Activated T-helper 17 cell treated with anti-CD3 and anti-CD28 coated beads, Interleukin-2, amount 50 U/mL, for 72 hours (primary cell): ENCODE measurements at regions not wholly inside any gene's neighbourhood (a gene's known extent, or its start where the extent isn't known, plus 50 kb on each side); places are given as distances from the start of the nearest gene placed in this dataset.

Experiments used
- ATAC-seq: fragments of 150-1000 bp; cut with Tn5 transposase; replicated peaks from 2 replicates; pipeline ENCODE4 v1.10.0; 2021; ENCODE audit warnings: mild to moderate bottlenecking, moderate library complexity
- H3K27ac Mint-ChIP-seq: one replicate; pipeline ENCODE4 v1.8.0; 2022; ENCODE audit warnings: mixed read lengths
- H3K27me3 Mint-ChIP-seq: one replicate; pipeline ENCODE4 v1.8.0; 2022; ENCODE audit warnings: mixed read lengths
- H3K36me3 Mint-ChIP-seq: one replicate; pipeline ENCODE4 v1.8.0; 2022; ENCODE audit warnings: low read depth, mild to moderate bottlenecking, mixed read lengths
- H3K4me1 Mint-ChIP-seq: one replicate; pipeline ENCODE4 v1.8.0; 2022; ENCODE audit warnings: mixed read lengths
- H3K4me3 Mint-ChIP-seq: one replicate; pipeline ENCODE4 v1.8.0; 2022; ENCODE audit warnings: mild to moderate bottlenecking, mixed read lengths
- H3K9me3 Mint-ChIP-seq: one replicate; pipeline ENCODE4 v1.8.0; 2022; ENCODE audit warnings: mixed read lengths

- Mint-ChIP-seq H3K36me3 (no peaks in the 10 kb centered on the region), H3K27ac (no peak overlapping the region), H3K27me3 (no peaks in the 10 kb centered on the region), H3K4me1 (peaks cover 5% of the 10 kb centered on the region), H3K9me3 (no peaks in the 10 kb centered on the region), H3K4me3 (no peak overlapping the region)
- no peak for ATAC-seq
These were observed 73.8 kb downstream of the CLDN34 start for GRCh38 chrX:10040961-10041360.

- Mint-ChIP-seq H3K9me3 (no peaks in the 10 kb centered on the region), H3K4me1 (peaks cover 5% of the 10 kb centered on the region), H3K4me3 (no peak overlapping the region), H3K36me3 (no peaks in the 10 kb centered on the region), H3K27ac (no peak overlapping the region), H3K27me3 (no peaks in the 10 kb centered on the region)
- no peak for ATAC-seq
These were observed 74.2 kb downstream of the CLDN34 start for GRCh38 chrX:10041383-10041782.

GRCh38 chrX:10042055-10042454 lies 74.9 kb downstream of the CLDN34 start:
- Mint-ChIP-seq H3K9me3 (no peaks in the 10 kb centered on the region), H3K27me3 (no peaks in the 10 kb centered on the region)

GRCh38 chrX:10043386-10043785 lies 76.2 kb downstream of the CLDN34 start:
- Mint-ChIP-seq H3K27me3 (no peaks in the 10 kb centered on the region), H3K36me3 (no peaks in the 10 kb centered on the region), H3K27ac (no peak overlapping the region), H3K4me1 (peaks cover 5% of the 10 kb centered on the region), H3K4me3 (no peak overlapping the region), H3K9me3 (no peaks in the 10 kb centered on the region)
- no peak for ATAC-seq

More at GRCh38 chrX:10042055-10042454, 74.9 kb downstream of the CLDN34 start:
- Mint-ChIP-seq H3K4me3 (no peak overlapping the region), H3K36me3 (no peaks in the 10 kb centered on the region), H3K27ac (no peak overlapping the region), H3K4me1 (peaks cover 5% of the 10 kb centered on the region)
- no peak for ATAC-seq

- ATAC-seq, result no peak
- Mint-ChIP-seq H3K27me3 (no peaks in the 10 kb centered on the region), H3K4me1 (peaks cover 5% of the 10 kb centered on the region), H3K9me3 (no peaks in the 10 kb centered on the region), H3K4me3 (no peak overlapping the region), H3K36me3 (no peaks in the 10 kb centered on the region), H3K27ac (no peak overlapping the region)
These were observed 76.9 kb downstream of the CLDN34 start for GRCh38 chrX:10044021-10044420.

- Mint-ChIP-seq H3K27ac (no peak overlapping the region), H3K27me3 (no peaks in the 10 kb centered on the region), H3K9me3 (no peaks in the 10 kb centered on the region), H3K36me3 (no peaks in the 10 kb centered on the region), H3K4me1 (peaks cover 5% of the 10 kb centered on the region), H3K4me3 (no peak overlapping the region)
- ATAC-seq, result no peak
These were observed 78.3 kb downstream of the CLDN34 start for GRCh38 chrX:10045327-10046000.

GRCh38 chrX:10047133-10047532 lies 80.0 kb downstream of the CLDN34 start:
- no peaks in the 10 kb centered on the region for H3K27me3 Mint-ChIP-seq
- H3K27ac Mint-ChIP-seq, result no peak overlapping the region
- H3K9me3 Mint-ChIP-seq, result no peaks in the 10 kb centered on the region
- H3K36me3 Mint-ChIP-seq, result no peaks in the 10 kb centered on the region
- peaks cover 5% of the 10 kb centered on the region for H3K4me1 Mint-ChIP-seq
- H3K4me3 Mint-ChIP-seq, result no peak overlapping the region
- no peak for ATAC-seq

GRCh38 chrX:10047631-10048030 lies 80.5 kb downstream of the CLDN34 start:
- Mint-ChIP-seq H3K4me3 (no peak overlapping the region), H3K9me3 (no peaks in the 10 kb centered on the region), H3K36me3 (no peaks in the 10 kb centered on the region), H3K27me3 (no peaks in the 10 kb centered on the region), H3K27ac (no peak overlapping the region), H3K4me1 (peaks cover 5% of the 10 kb centered on the region)
- ATAC-seq, result no peak

GRCh38 chrX:10048076-10048475 lies 80.9 kb downstream of the CLDN34 start:
- H3K27me3 Mint-ChIP-seq, result no peaks in the 10 kb centered on the region
- no peaks in the 10 kb centered on the region for H3K9me3 Mint-ChIP-seq
- no peak for ATAC-seq
- peaks cover 5% of the 10 kb centered on the region for H3K4me1 Mint-ChIP-seq
- H3K27ac Mint-ChIP-seq, result no peak overlapping the region
- H3K36me3 Mint-ChIP-seq, result no peaks in the 10 kb centered on the region
- H3K4me3 Mint-ChIP-seq, result no peak overlapping the region

GRCh38 chrX:10048707-10049106 lies 81.5 kb downstream of the CLDN34 start:
- H3K9me3 Mint-ChIP-seq, result no peaks in the 10 kb centered on the region
- no peaks in the 10 kb centered on the region for H3K27me3 Mint-ChIP-seq
- peaks cover 5% of the 10 kb centered on the region for H3K4me1 Mint-ChIP-seq
- ATAC-seq, result no peak
- no peak overlapping the region for H3K4me3 Mint-ChIP-seq
- H3K27ac Mint-ChIP-seq, result no peak overlapping the region
- no peaks in the 10 kb centered on the region for H3K36me3 Mint-ChIP-seq

- Mint-ChIP-seq H3K27ac (no peak overlapping the region), H3K4me1 (peaks cover 5% of the 10 kb centered on the region), H3K4me3 (no peak overlapping the region), H3K36me3 (no peaks in the 10 kb centered on the region), H3K27me3 (no peaks in the 10 kb centered on the region), H3K9me3 (no peaks in the 10 kb centered on the region)
- no peak for ATAC-seq
These were observed 82.1 kb downstream of the CLDN34 start for GRCh38 chrX:10049236-10049635.

- ATAC-seq, result no peak
- Mint-ChIP-seq H3K36me3 (no peaks in the 10 kb centered on the region), H3K27me3 (no peaks in the 10 kb centered on the region), H3K4me1 (peaks cover 5% of the 10 kb centered on the region), H3K4me3 (no peak overlapping the region), H3K9me3 (no peaks in the 10 kb centered on the region), H3K27ac (peak overlapping the region; percentile 28)
These were observed 83.3 kb downstream of the CLDN34 start for GRCh38 chrX:10050481-10050880.

GRCh38 chrX:10051866-10052480 lies 84.8 kb downstream of the CLDN34 start:
- H3K27me3 Mint-ChIP-seq, result no peaks in the 10 kb centered on the region
- H3K4me1 Mint-ChIP-seq, result peaks cover 5% of the 10 kb centered on the region
- H3K27ac Mint-ChIP-seq, result no peak overlapping the region
- no peak for ATAC-seq
- H3K4me3 Mint-ChIP-seq, result no peak overlapping the region
- H3K9me3 Mint-ChIP-seq, result no peaks in the 10 kb centered on the region
- no peaks in the 10 kb centered on the region for H3K36me3 Mint-ChIP-seq

- H3K27ac Mint-ChIP-seq, result no peak overlapping the region
- H3K36me3 Mint-ChIP-seq, result no peaks in the 10 kb centered on the region
- H3K27me3 Mint-ChIP-seq, result no peaks in the 10 kb centered on the region
- peaks cover 5% of the 10 kb centered on the region for H3K4me1 Mint-ChIP-seq
- H3K4me3 Mint-ChIP-seq, result no peak overlapping the region
- ATAC-seq, result no peak
- H3K9me3 Mint-ChIP-seq, result no peaks in the 10 kb centered on the region
These were observed 85.9 kb downstream of the CLDN34 start for GRCh38 chrX:10052906-10053625.

GRCh38 chrX:10054396-10054795 lies 87.2 kb downstream of the CLDN34 start:
- peaks cover 5% of the 10 kb centered on the region for H3K4me1 Mint-ChIP-seq
- no peaks in the 10 kb centered on the region for H3K27me3 Mint-ChIP-seq
- H3K27ac Mint-ChIP-seq, result no peak overlapping the region
- H3K4me3 Mint-ChIP-seq, result no peak overlapping the region
- no peaks in the 10 kb centered on the region for H3K36me3 Mint-ChIP-seq
- no peak for ATAC-seq
- H3K9me3 Mint-ChIP-seq, result no peaks in the 10 kb centered on the region
